Stimulated activated effector memory CD8-positive, alpha-beta T cell treated with anti-CD3 and anti-CD28 coated beads, Interleukin-12 subunit alpha, Interleukin-12 subunit beta, amount 100 ng/mL, for 72 hours (primary cell): ENCODE measurements at regions not wholly inside any gene's neighbourhood (a gene's known extent, or its start where the extent isn't known, plus 50 kb on each side); places are given as distances from the start of the nearest gene placed in this dataset.
"Not testable (repeated sequence)": the region's sequence is repeated elsewhere in the genome, so short reads cannot be mapped to it uniquely, and the experiment has no call there.

Experiments
- ATAC-seq: fragments of 150-1000 bp; cut with Tn5 transposase; 2 replicates; pipeline ENCODE4 v1.10.0; 2021
- DNase-seq, 2 donors: peaks; one replicate each; pipeline ENCODE4 v3.0.0; 2021 to 2022; ENCODE audit warnings: low spot score in 2 of 2
- H3K27ac Mint-ChIP-seq: one replicate; pipeline ENCODE4 v1.8.0; 2022; ENCODE audit warnings: mild to moderate bottlenecking, mixed read lengths
- H3K36me3 Mint-ChIP-seq: one replicate; pipeline ENCODE4 v1.8.0; 2022; ENCODE audit warnings: mild to moderate bottlenecking, mixed read lengths
- H3K4me1 Mint-ChIP-seq: one replicate; pipeline ENCODE4 v1.8.0; 2022; ENCODE audit warnings: mixed read lengths
- H3K4me3 Mint-ChIP-seq: one replicate; pipeline ENCODE4 v1.8.0; 2022; ENCODE audit warnings: mild to moderate bottlenecking, mixed read lengths
- H3K9me3 Mint-ChIP-seq: one replicate; pipeline ENCODE4 v1.8.0; 2022; ENCODE audit warnings: mixed read lengths

- no peak overlapping the region for H3K27ac Mint-ChIP-seq
- DNase-seq = no peak
- no peaks in the 10 kb centered on the region for H3K36me3 Mint-ChIP-seq
- H3K4me1 Mint-ChIP-seq = no peaks in the 10 kb centered on the region
- no peak for ATAC-seq
- no peaks in the 10 kb centered on the region for H3K9me3 Mint-ChIP-seq
- H3K4me3 Mint-ChIP-seq = no peak overlapping the region
Observed at GRCh38 chr2:7121851-7122250, 204.6 kb downstream of the RNF144A start.

- peaks cover 5% of the 10 kb centered on the region for H3K4me1 Mint-ChIP-seq
- DNase-seq (no peak), ATAC-seq (no peak)
- H3K27ac Mint-ChIP-seq = no peak overlapping the region
- peaks cover 3% of the 10 kb centered on the region for H3K9me3 Mint-ChIP-seq
- no peaks in the 10 kb centered on the region for H3K36me3 Mint-ChIP-seq
- H3K4me3 Mint-ChIP-seq = no peak overlapping the region
Observed at GRCh38 chr2:7127156-7127555, 209.9 kb downstream of the RNF144A start.

- Mint-ChIP-seq H3K9me3 (peaks cover 3% of the 10 kb centered on the region), H3K36me3 (no peaks in the 10 kb centered on the region), H3K4me1 (peaks cover 5% of the 10 kb centered on the region), H3K27ac (no peak overlapping the region), H3K4me3 (no peak overlapping the region)
- no peak for ATAC-seq
- no peak for DNase-seq
Observed at GRCh38 chr2:7127687-7128086, 210.5 kb downstream of the RNF144A start.

GRCh38 chr2:7131261-7131660 lies 214.0 kb downstream of the RNF144A start:
- no peak for DNase-seq

GRCh38 chr2:7132753-7133152 lies 215.5 kb downstream of the RNF144A start:
- no peak for ATAC-seq
- peaks cover 3% of the 10 kb centered on the region for H3K9me3 Mint-ChIP-seq
- H3K36me3 Mint-ChIP-seq = no peaks in the 10 kb centered on the region
- no peak overlapping the region for H3K27ac Mint-ChIP-seq
- H3K4me3 Mint-ChIP-seq = no peak overlapping the region
- no peak for DNase-seq
- H3K4me1 Mint-ChIP-seq = peaks cover 5% of the 10 kb centered on the region

More at GRCh38 chr2:7131261-7131660, 214.0 kb downstream of the RNF144A start:
- Mint-ChIP-seq H3K27ac (no peak overlapping the region), H3K9me3 (peaks cover 3% of the 10 kb centered on the region), H3K4me1 (peaks cover 5% of the 10 kb centered on the region), H3K4me3 (no peak overlapping the region), H3K36me3 (no peaks in the 10 kb centered on the region)
- ATAC-seq = no peak

- H3K9me3 Mint-ChIP-seq = peaks cover under 1% of the 10 kb centered on the region
- peaks cover 1% of the 10 kb centered on the region for H3K4me1 Mint-ChIP-seq
- ATAC-seq = no peak
- DNase-seq = no peak
- H3K4me3 Mint-ChIP-seq = no peak overlapping the region
- H3K36me3 Mint-ChIP-seq = no peaks in the 10 kb centered on the region
- no peak overlapping the region for H3K27ac Mint-ChIP-seq
Observed at GRCh38 chr2:7133521-7133920, 216.3 kb downstream of the RNF144A start.

GRCh38 chr2:7140306-7140705 lies 223.1 kb downstream of the RNF144A start:
- Mint-ChIP-seq H3K4me3 (no peak overlapping the region), H3K36me3 (no peaks in the 10 kb centered on the region), H3K27ac (no peak overlapping the region), H3K9me3 (peaks cover 2% of the 10 kb centered on the region), H3K4me1 (peaks cover 7% of the 10 kb centered on the region)
- ATAC-seq (no peak), DNase-seq (no peak)

GRCh38 chr2:7145707-7146106 lies 228.5 kb downstream of the RNF144A start:
- DNase-seq (no peak), ATAC-seq (no peak)
- Mint-ChIP-seq H3K4me3 (no peak overlapping the region), H3K36me3 (no peaks in the 10 kb centered on the region), H3K27ac (no peak overlapping the region), H3K4me1 (peaks cover 7% of the 10 kb centered on the region), H3K9me3 (peaks cover 2% of the 10 kb centered on the region)

GRCh38 chr2:7146151-7146550 lies 228.9 kb downstream of the RNF144A start:
- ATAC-seq = no peak
- Mint-ChIP-seq H3K27ac (no peak overlapping the region), H3K36me3 (no peaks in the 10 kb centered on the region), H3K4me1 (peaks cover 7% of the 10 kb centered on the region), H3K9me3 (peaks cover 2% of the 10 kb centered on the region), H3K4me3 (no peak overlapping the region)
- no peak for DNase-seq

- H3K27ac Mint-ChIP-seq = no peak overlapping the region
- H3K36me3 Mint-ChIP-seq = no peaks in the 10 kb centered on the region
- no peaks in the 10 kb centered on the region for H3K4me1 Mint-ChIP-seq
- peaks cover 23% of the 10 kb centered on the region for H3K9me3 Mint-ChIP-seq
- ATAC-seq (no peak), DNase-seq (no peak)
- no peak overlapping the region for H3K4me3 Mint-ChIP-seq
Observed at GRCh38 chr2:7154656-7155055, 237.4 kb downstream of the RNF144A start.

GRCh38 chr2:7161501-7161900 lies 244.3 kb downstream of the RNF144A start:
- Mint-ChIP-seq H3K27ac (no peak overlapping the region), H3K9me3 (peaks cover 6% of the 10 kb centered on the region), H3K4me1 (no peaks in the 10 kb centered on the region), H3K36me3 (no peaks in the 10 kb centered on the region), H3K4me3 (no peak overlapping the region)
- no peak for ATAC-seq
- no peak for DNase-seq

GRCh38 chr2:7165736-7166135 lies 248.5 kb downstream of the RNF144A start:
- H3K9me3 Mint-ChIP-seq = peaks cover 4% of the 10 kb centered on the region
- H3K4me3 Mint-ChIP-seq = no peak overlapping the region
- no peaks in the 10 kb centered on the region for H3K36me3 Mint-ChIP-seq
- H3K4me1 Mint-ChIP-seq = no peaks in the 10 kb centered on the region
- DNase-seq (no peak), ATAC-seq (no peak)
- no peak overlapping the region for H3K27ac Mint-ChIP-seq

GRCh38 chr2:7167801-7168411 lies 250.7 kb downstream of the RNF144A start:
- Mint-ChIP-seq H3K27ac (no peak overlapping the region), H3K4me1 (no peaks in the 10 kb centered on the region), H3K9me3 (no peaks in the 10 kb centered on the region), H3K4me3 (no peak overlapping the region), H3K36me3 (no peaks in the 10 kb centered on the region)
- ATAC-seq = no peak
- no peak for DNase-seq

- DNase-seq (no peak), ATAC-seq (no peak)
- Mint-ChIP-seq H3K9me3 (no peaks in the 10 kb centered on the region), H3K4me3 (no peak overlapping the region), H3K27ac (no peak overlapping the region), H3K36me3 (no peaks in the 10 kb centered on the region), H3K4me1 (no peaks in the 10 kb centered on the region)
Observed at GRCh38 chr2:7169593-7169992, 252.4 kb downstream of the RNF144A start.

- not testable (repeated sequence) for H3K27ac Mint-ChIP-seq, H3K4me3 Mint-ChIP-seq, DNase-seq, H3K4me1 Mint-ChIP-seq, ATAC-seq, H3K9me3 Mint-ChIP-seq, H3K36me3 Mint-ChIP-seq
Observed at GRCh38 chr2:7178996-7179395, 261.8 kb downstream of the RNF144A start.

GRCh38 chr2:7180638-7181370 lies 263.6 kb downstream of the RNF144A start:
- Mint-ChIP-seq H3K36me3 (no peaks in the 10 kb centered on the region), H3K9me3 (no peaks in the 10 kb centered on the region), H3K4me3 (no peak overlapping the region), H3K4me1 (no peaks in the 10 kb centered on the region), H3K27ac (no peak overlapping the region)
- ATAC-seq = no peak
- DNase-seq = no peak
